ENCODE measurements at regions not wholly inside any gene's neighbourhood (a gene's known extent, or its start where the extent isn't known, plus 50 kb on each side); places are given as distances from the start of the nearest gene placed in this dataset.

DNA sequence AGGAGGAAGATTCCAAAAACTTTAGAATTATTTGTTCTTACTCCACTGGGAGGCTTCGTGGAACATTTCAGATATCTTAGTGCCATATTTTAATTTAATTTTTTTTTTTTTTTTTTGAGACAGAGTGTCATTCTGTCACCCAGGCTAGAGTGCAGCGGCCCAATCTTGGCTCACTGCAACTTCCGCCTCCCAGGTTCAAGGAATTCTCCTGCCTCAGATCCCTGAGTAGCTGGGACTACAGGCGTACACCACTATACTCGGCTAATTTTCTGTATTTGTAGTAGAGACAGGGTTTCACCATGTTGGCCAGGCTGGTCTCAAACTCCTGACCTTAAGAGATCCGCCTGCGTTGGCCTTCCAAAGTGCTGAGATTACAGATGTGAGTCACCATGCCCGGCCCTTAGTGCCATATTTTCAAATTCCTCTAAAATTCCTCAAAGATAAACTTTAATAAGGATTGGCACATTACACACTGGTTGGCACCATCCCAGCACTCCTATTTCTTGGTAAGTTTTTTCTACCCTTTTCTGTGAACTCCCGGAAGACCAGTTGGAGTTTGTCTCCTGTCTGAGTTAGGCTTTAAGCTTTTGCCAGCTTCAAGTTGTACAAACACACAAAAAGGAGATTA is 693.7 kb downstream of the MCTP2 start:
- Mint-ChIP-seq H3K27ac (no peak overlapping the region), H3K36me3 (no peaks in the 10 kb centered on the region), H3K4me1 (no peaks in the 10 kb centered on the region), H3K27me3 (peaks cover 2 to 31% (median 5%) of the 10 kb centered on the region in 5 donors), H3K4me3 (no peak overlapping the region), H3K9me3 (peaks cover 0 to 12% (median 0%) of the 10 kb centered on the region in 9 donors)
- POLR2A ChIA-PET: no interaction called here
- DNase-seq: no peak
- no peak for ATAC-seq

DNA sequence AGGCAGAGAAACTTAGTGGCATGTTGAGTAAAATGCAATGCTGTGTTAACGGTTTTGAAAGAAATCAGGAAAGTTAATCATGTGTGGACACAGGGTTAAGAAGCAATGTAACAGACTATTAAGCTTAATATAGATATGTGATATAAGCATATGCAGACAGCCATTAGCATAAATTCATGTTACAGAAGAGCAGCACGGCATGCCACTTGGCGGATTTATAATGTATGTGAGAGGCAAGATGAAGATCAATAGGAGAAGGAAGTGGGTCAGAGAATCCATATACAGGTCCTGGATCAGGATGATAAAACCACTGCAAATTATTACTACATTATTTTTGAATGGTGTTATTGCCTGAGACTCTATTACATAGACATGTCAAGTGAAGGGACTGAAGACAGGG is 694.3 kb downstream of the MCTP2 start:
- Mint-ChIP-seq H3K27ac (no peak overlapping the region), H3K36me3 (no peaks in the 10 kb centered on the region), H3K27me3 (peaks cover 2 to 31% (median 5%) of the 10 kb centered on the region in 5 donors), H3K9me3 (peaks cover 0 to 11% (median 0%) of the 10 kb centered on the region in 9 donors), H3K4me3 (no peak overlapping the region), H3K4me1 (no peaks in the 10 kb centered on the region)
- no peak for ATAC-seq
- POLR2A ChIA-PET: no interaction called here
- DNase-seq: no peak

DNA sequence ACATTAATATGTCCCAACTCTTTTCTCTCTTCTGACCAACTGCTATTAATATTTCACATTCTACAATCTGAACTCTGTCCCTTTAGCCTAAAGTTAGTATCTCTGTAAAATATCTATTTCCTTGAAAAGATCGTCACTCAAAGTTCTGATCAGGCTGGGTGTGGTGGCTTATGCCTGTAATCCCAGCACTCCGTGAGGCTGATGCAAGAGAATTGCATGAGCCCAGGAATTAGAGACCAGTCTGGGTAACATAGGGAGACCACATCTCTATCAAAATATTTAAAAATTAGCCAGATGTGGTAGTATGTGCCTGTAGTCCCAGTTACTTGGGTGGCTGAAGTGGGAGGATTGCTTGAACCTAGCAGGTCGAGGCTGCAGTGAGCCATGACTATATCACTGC is 695.6 kb downstream of the MCTP2 start:
- H3K36me3 Mint-ChIP-seq: no peaks in the 10 kb centered on the region
- DNase-seq (no peak), ATAC-seq (no peak)
- POLR2A ChIA-PET: no interaction called here
- peaks cover 0 to 11% (median 0%) of the 10 kb centered on the region in 9 donors for H3K9me3 Mint-ChIP-seq
- no peak overlapping the region for H3K27ac Mint-ChIP-seq
- peaks cover 2 to 31% (median 5%) of the 10 kb centered on the region in 5 donors for H3K27me3 Mint-ChIP-seq
- no peak overlapping the region for H3K4me3 Mint-ChIP-seq
- no peaks in the 10 kb centered on the region for H3K4me1 Mint-ChIP-seq

DNA sequence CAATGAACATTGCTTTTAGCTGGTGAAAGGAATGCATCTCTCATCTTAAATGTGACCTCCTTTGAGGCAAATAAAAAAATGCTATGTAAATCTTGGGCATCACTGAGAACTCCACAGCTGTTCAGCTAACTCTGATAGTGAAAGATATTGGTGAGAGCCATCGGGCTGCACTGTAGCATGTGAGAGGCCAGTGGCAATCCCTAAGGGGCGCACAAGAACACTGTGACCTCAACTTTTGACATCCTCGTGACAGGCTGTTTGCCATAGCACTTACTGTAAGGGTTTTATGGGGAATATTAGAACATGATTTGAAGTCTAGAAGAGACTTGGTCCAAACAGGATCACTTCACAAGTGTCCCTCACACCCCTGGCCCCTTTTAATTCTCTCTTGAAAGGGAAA is 697.9 kb downstream of the MCTP2 start:
- H3K9me3 Mint-ChIP-seq: peaks cover 0 to 9% (median 0%) of the 10 kb centered on the region in 9 donors
- POLR2A ChIA-PET: no interaction called here
- no peaks in the 10 kb centered on the region for H3K36me3 Mint-ChIP-seq
- no peak for ATAC-seq
- H3K4me1 Mint-ChIP-seq: no peaks in the 10 kb centered on the region
- H3K4me3 Mint-ChIP-seq: no peak overlapping the region
- no peak for DNase-seq
- H3K27ac Mint-ChIP-seq: no peak overlapping the region
- H3K27me3 Mint-ChIP-seq: peaks cover 2 to 31% (median 5%) of the 10 kb centered on the region in 5 donors

DNA sequence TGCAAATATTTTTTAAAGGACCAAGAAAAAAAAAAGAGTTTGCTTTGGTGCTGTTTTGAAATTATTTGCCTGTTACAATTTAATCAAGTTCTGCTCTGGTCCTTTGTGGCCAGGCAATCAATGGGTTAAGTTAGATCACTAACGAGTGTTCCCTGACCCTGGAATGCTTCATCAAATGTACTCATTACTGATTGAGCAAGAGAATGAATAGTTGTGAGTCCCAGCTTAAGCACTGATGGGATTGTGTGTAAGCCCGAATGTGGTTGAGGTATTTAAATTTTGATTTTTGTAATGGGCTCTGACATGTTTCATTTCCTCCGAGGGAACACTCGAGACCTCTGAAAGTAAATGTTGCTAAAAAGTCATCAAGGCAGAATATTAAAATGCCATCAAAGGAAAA is 699.1 kb downstream of the MCTP2 start:
- no peaks in the 10 kb centered on the region for H3K36me3 Mint-ChIP-seq
- no peaks in the 10 kb centered on the region for H3K4me1 Mint-ChIP-seq
- H3K9me3 Mint-ChIP-seq: peaks cover 0 to 17% (median 2%) of the 10 kb centered on the region in 9 donors
- ATAC-seq (no peak), DNase-seq (no peak)
- no peak overlapping the region for H3K4me3 Mint-ChIP-seq
- H3K27me3 Mint-ChIP-seq: peaks cover 2 to 31% (median 5%) of the 10 kb centered on the region in 5 donors
- POLR2A ChIA-PET: no interaction called here
- H3K27ac Mint-ChIP-seq: no peak overlapping the region

DNA sequence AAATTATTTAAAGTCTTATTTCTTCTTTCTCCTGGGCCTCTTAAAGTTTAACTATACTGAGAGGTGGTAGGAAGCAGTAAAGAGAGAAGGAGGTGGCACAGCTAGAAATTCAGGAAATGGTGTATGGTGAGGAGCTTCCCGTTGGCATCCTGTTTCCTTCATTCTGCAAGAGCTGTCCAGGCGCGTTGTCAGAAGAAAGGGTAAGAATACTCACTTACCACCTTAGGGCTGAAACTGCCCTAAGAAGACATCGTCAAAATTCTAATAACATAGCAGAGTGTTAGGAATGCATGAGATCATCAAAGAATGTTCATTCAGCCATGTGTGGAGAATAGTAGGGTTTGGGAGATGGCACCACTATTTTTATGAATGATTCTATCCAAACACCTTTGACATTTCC is 699.6 kb downstream of the MCTP2 start:
- H3K27ac Mint-ChIP-seq: no peak overlapping the region
- H3K4me1 Mint-ChIP-seq: no peaks in the 10 kb centered on the region
- H3K9me3 Mint-ChIP-seq: peaks cover 0 to 17% (median 2%) of the 10 kb centered on the region in 9 donors
- no peak overlapping the region for H3K4me3 Mint-ChIP-seq
- H3K36me3 Mint-ChIP-seq: no peaks in the 10 kb centered on the region
- POLR2A ChIA-PET: no interaction called here
- H3K27me3 Mint-ChIP-seq: peaks cover 0 to 31% (median 5%) of the 10 kb centered on the region in 5 donors
- DNase-seq (no peak), ATAC-seq (no peak)

DNA sequence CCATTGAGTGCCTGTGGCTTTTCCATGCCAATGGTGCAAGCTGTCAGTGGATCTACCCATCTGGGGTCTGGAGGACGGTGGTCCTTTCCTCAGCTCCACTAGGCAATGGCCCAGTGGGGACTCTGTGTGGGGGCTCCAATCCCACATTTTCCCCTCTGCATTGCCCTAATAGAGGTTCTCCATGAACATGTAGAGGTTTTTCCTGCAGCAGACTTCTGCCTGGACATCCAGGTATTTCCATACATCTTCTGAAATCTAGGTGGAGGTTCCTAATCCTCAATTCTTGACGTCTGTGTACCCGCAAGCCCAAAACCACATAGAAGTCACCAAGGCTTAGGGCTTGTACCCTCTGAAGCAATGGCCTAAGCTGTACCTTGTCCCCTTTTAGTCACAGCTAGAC is 703.1 kb downstream of the MCTP2 start:
- Mint-ChIP-seq H3K27me3 (peaks cover 0 to 7% (median 0%) of the 10 kb centered on the region in 5 donors), H3K36me3 (no peaks in the 10 kb centered on the region), H3K9me3 (peaks cover 0 to 17% (median 3%) of the 10 kb centered on the region in 9 donors), H3K27ac (no peak overlapping the region), H3K4me1 (no peaks in the 10 kb centered on the region), H3K4me3 (no peak overlapping the region)
- POLR2A ChIA-PET: no interaction called here
- DNase-seq: no peak
- ATAC-seq: no peak

DNA sequence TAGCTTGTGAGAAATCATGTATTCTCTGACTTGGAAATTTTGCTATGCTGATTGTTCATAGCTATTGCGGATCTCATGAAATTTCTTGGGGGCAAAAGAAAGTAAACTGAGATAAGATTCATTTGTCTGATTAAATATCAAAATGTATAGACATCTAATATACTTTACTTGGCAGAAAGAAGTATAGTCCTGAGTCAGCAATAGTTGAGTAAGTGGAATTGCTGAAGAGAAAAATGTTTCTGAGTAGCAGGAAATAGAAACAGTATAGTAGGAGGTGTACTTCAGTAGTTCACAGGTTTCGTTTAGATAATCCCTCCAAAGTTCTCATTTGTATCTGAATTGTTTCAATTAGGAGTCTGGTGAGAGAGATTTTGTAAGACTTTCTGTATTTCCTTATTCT is 705.9 kb downstream of the MCTP2 start:
- ATAC-seq (no peak), DNase-seq (no peak)
- Mint-ChIP-seq H3K4me1 (no peaks in the 10 kb centered on the region), H3K4me3 (no peak overlapping the region), H3K27me3 (peaks cover 0 to 4% (median 0%) of the 10 kb centered on the region in 5 donors), H3K27ac (no peak overlapping the region), H3K36me3 (no peaks in the 10 kb centered on the region), H3K9me3 (peaks cover 0 to 17% (median 3%) of the 10 kb centered on the region in 9 donors)
- POLR2A ChIA-PET: no interaction called here

DNA sequence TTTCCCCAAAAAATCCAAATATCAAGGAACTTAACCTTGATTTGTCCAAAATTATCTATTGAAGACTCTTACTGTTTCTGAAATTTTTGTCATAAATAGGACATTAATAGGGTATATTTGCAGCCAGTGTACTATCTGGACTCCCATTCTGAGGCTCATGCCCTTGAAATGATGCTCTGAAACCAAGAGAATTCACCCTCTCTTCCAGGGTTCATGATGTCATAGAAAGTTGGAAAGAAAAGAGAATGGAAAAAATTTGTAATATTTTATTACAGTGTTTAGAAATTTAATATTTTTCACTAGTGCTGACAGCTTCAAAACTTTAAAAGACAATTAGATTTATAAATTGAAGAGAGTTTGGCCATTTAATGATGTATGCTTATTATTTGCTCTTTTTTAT is 712.5 kb downstream of the MCTP2 start:
- H3K4me1 Mint-ChIP-seq: no peaks in the 10 kb centered on the region
- H3K4me3 Mint-ChIP-seq: no peak overlapping the region
- no peak overlapping the region for H3K27ac Mint-ChIP-seq
- no peaks in the 10 kb centered on the region for H3K36me3 Mint-ChIP-seq
- POLR2A ChIA-PET: no interaction called here
- DNase-seq: no peak
- H3K27me3 Mint-ChIP-seq: peaks cover 0 to 4% (median 0%) of the 10 kb centered on the region in 5 donors
- H3K9me3 Mint-ChIP-seq: peaks cover 0 to 6% (median 0%) of the 10 kb centered on the region in 9 donors
- no peak for ATAC-seq

DNA sequence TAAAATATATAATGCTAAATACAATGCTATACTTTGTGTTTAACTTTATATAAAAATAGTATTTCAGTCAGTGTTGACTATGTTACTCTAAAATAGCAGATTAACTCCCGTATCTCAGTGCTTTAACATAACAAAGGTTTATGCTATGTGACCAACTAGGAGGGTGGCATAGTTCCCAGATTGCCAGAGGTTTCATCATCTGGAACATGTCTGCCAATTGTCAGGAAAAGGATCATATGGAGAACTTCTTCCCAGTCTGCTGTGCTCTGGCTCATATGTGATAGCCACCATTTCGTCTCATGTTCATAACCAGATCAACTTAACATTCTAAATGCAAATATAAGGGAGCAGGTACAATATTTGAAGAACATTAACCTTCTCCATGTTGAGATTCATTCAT is 720.2 kb downstream of the MCTP2 start:
- Mint-ChIP-seq H3K4me1 (no peaks in the 10 kb centered on the region), H3K4me3 (no peak overlapping the region), H3K9me3 (peaks cover 0 to 25% (median 6%) of the 10 kb centered on the region in 9 donors), H3K27ac (no peak overlapping the region), H3K36me3 (peaks cover 0 to 5% (median 0%) of the 10 kb centered on the region in 3 donors), H3K27me3 (peaks cover 2 to 15% (median 11%) of the 10 kb centered on the region in 5 donors)
- POLR2A ChIA-PET: no interaction called here
- DNase-seq (no peak), ATAC-seq (no peak)

DNA sequence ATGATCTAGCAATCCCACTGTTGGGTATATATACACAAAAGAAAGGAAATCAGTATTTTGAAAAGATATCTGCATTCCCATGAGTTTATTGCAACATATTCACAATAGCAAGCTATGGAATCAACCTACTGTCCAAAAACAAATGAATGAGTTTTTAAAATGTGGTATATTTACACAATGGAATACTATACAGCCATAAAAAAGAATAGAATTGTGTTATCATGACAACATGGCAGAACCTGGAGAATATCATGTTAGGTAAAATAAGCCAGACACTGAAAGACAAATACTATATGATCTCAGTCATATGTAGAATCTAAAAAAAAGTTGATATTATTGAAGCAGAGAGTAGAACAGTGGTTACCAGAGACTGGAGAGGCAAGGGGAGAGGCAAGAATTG is 732.6 kb downstream of the MCTP2 start:
- Mint-ChIP-seq H3K27me3 (peaks cover 0 to 3% (median 0%) of the 10 kb centered on the region in 5 donors), H3K4me3 (no peak overlapping the region), H3K36me3 (peaks cover 0 to 6% (median 0%) of the 10 kb centered on the region in 3 donors), H3K4me1 (no peaks in the 10 kb centered on the region), H3K27ac (no peak overlapping the region), H3K9me3 (peaks cover 2 to 26% (median 6%) of the 10 kb centered on the region in 9 donors)
- POLR2A ChIA-PET: no interaction called here
- DNase-seq: no peak
- ATAC-seq: no peak

DNA sequence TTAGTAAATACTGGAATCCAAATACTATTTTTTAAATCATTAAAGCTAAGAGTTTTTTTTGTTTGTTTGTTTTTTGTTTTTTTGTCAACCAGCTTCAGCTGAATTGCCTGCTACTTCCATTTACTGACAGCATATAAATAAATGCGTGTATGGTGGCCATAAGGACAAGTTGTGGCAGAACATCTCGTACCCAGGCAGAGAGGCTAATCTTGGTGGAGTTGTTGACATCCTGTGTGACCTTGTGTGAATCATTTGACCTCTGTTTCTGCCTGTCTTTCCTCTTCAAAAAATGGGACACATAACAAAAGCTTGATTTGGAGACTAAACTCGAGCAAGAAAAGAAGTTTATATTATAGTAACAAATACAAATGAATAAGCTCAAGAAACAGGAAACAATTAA is 734.2 kb downstream of the MCTP2 start:
- Mint-ChIP-seq H3K27ac (no peak overlapping the region), H3K4me3 (no peak overlapping the region), H3K9me3 (peaks cover 0 to 21% (median 3%) of the 10 kb centered on the region in 9 donors), H3K36me3 (peaks cover 0 to 3% (median 0%) of the 10 kb centered on the region in 3 donors), H3K27me3 (peaks cover 0 to 1% (median 0%) of the 10 kb centered on the region in 5 donors), H3K4me1 (no peaks in the 10 kb centered on the region)
- POLR2A ChIA-PET: no interaction called here
- no peak for DNase-seq
- no peak for ATAC-seq

DNA sequence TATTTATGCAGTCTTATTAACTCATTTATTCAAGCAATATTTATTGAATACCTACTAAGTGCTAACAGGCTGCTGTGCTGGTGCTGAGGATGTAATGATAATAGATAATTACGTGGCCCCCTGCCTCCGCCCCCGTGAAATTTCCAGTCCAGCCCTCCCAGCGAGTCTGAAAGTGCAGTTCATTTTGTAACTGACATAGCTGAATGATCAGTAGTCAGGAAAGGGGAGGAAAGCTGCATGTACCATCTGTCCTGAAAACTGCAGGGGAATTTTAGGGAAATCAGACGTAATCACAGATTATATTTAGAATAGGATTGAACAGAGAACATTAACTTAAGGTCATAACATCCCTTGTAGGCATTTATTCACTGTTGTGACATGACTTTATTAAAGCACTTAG is 736.8 kb downstream of the MCTP2 start:
- peaks cover 0 to 4% (median 0%) of the 10 kb centered on the region in 5 donors for H3K27me3 Mint-ChIP-seq
- no peak for ATAC-seq
- no peak overlapping the region for H3K4me3 Mint-ChIP-seq
- peaks cover 0 to 3% (median 0%) of the 10 kb centered on the region in 3 donors for H3K36me3 Mint-ChIP-seq
- DNase-seq: no peak
- peaks cover 0 to 14% (median 3%) of the 10 kb centered on the region in 9 donors for H3K9me3 Mint-ChIP-seq
- POLR2A ChIA-PET: no interaction called here
- H3K4me1 Mint-ChIP-seq: no peaks in the 10 kb centered on the region
- no peak overlapping the region for H3K27ac Mint-ChIP-seq

DNA sequence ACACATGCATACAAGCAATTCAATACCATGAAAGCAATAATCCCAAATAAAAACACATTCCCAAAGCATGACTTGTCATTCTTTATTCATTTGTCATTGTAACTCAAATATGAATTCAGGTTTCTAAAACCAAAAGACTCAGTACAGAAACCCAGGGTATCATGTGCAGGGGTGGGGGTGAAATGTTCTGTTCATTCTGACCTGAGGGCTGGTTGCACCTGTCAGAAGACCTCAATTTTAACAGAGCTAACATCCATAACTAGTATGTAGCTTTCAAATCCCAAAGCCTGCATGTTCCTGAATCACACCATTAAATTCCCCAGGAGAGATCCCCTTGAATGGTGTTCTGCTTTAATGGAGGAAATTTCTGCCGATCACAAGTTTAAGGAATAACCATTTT is 738.7 kb downstream of the MCTP2 start:
- Mint-ChIP-seq H3K4me1 (no peaks in the 10 kb centered on the region), H3K27me3 (peaks cover 0 to 4% (median 0%) of the 10 kb centered on the region in 5 donors), H3K4me3 (no peak overlapping the region), H3K27ac (no peak overlapping the region), H3K9me3 (peaks cover 0 to 5% (median 0%) of the 10 kb centered on the region in 9 donors), H3K36me3 (no peaks in the 10 kb centered on the region)
- DNase-seq (no peak), ATAC-seq (no peak)
- POLR2A ChIA-PET: no interaction called here
